ENCODE measurements at regions not wholly inside any gene's neighbourhood (a gene's known extent, or its start where the extent isn't known, plus 50 kb on each side); places are given as distances from the start of the nearest gene placed in this dataset.

GRCh38 chr12:33223956-33224355, 215.7 kb downstream of the SYT10 start:
- TF ChIP-seq, protein P1, sequence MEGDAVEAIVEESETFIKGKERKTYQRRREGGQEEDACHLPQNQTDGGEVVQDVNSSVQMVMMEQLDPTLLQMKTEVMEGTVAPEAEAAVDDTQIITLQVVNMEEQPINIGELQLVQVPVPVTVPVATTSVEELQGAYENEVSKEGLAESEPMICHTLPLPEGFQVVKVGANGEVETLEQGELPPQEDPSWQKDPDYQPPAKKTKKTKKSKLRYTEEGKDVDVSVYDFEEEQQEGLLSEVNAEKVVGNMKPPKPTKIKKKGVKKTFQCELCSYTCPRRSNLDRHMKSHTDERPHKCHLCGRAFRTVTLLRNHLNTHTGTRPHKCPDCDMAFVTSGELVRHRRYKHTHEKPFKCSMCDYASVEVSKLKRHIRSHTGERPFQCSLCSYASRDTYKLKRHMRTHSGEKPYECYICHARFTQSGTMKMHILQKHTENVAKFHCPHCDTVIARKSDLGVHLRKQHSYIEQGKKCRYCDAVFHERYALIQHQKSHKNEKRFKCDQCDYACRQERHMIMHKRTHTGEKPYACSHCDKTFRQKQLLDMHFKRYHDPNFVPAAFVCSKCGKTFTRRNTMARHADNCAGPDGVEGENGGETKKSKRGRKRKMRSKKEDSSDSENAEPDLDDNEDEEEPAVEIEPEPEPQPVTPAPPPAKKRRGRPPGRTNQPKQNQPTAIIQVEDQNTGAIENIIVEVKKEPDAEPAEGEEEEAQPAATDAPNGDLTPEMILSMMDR (IDR thresholded peaks at IDR 0.05; ENCODE audit: borderline replicate concordance, extremely low read depth, low read length, poor library complexity, severe bottlenecking), result no peak
- TF ChIP-seq EZH2 (IDR thresholded peaks at IDR 0.05; ENCODE audit: borderline replicate concordance, low read depth, low read length, severe bottlenecking), result no peak

All from DND-41 (cell line).